22Rv1 (cell line): ENCODE measurements at regions not wholly inside any gene's neighbourhood (a gene's known extent, or its start where the extent isn't known, plus 50 kb on each side); places are given as distances from the start of the nearest gene placed in this dataset.

Source experiments
- ZFX ChIP-seq: fragments of 450-650 bp; IDR thresholded peaks from 2 replicates; pipeline ENCODE4 v1.6.1; 2017; ENCODE audit warnings: antibody characterized with exemption, borderline replicate concordance
- TF ChIP-seq, protein P1 (sequence below): fragments of 450-650 bp; IDR thresholded peaks from 2 replicates; pipeline ENCODE4 v1.5.1; 2017; ENCODE audit warnings: mild to moderate bottlenecking

DNA sequence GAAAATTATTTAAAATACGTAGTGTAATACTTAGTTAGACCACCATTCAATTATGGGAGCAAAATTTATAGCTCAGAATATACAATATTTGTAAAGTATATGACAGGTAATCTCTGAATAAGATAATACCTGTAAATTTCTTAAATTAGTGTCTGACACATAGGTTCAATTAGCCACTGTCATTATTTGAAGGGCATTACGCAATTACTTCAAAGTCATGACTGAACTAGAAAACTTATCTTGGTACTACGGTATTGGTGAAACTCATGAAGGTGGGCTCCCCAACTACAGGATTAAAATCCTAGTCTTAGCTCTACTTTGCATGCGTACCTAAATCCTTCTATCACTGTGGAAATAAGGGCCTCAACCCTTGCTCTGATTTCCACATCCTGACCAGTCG lies 860.7 kb downstream of the PCDH19 start:
- TF ChIP-seq, protein P1, sequence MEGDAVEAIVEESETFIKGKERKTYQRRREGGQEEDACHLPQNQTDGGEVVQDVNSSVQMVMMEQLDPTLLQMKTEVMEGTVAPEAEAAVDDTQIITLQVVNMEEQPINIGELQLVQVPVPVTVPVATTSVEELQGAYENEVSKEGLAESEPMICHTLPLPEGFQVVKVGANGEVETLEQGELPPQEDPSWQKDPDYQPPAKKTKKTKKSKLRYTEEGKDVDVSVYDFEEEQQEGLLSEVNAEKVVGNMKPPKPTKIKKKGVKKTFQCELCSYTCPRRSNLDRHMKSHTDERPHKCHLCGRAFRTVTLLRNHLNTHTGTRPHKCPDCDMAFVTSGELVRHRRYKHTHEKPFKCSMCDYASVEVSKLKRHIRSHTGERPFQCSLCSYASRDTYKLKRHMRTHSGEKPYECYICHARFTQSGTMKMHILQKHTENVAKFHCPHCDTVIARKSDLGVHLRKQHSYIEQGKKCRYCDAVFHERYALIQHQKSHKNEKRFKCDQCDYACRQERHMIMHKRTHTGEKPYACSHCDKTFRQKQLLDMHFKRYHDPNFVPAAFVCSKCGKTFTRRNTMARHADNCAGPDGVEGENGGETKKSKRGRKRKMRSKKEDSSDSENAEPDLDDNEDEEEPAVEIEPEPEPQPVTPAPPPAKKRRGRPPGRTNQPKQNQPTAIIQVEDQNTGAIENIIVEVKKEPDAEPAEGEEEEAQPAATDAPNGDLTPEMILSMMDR: no peak
- TF ChIP-seq ZFX: no peak
